ENCODE measurements at regions not wholly inside any gene's neighbourhood (a gene's known extent, or its start where the extent isn't known, plus 50 kb on each side); places are given as distances from the start of the nearest gene placed in this dataset.

DNA sequence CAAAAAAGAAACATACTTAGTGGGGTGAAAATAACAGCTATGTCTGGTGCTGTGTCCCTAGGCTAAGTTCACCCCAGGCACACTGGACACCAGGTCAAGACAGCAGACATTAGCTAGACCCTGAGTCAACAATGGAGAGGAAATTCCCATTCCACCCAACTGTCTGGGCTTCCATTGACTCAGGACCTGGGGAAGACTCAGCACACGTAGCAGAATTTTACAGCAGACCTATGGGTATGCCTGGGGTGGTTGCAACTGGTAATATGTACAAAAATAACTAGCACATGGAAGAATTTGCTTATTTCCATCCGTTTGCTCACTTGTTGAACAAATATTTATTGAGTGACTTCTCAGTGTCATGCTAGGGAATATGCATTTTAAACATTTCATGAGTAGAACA lies 117.0 kb downstream of the GAS1 start:
- Histone ChIP-seq H3K9ac (ENCODE audit: low read length in 2 of 2) (no peak overlapping the region), H3K9me3 (ENCODE audit: control insufficient read depth in 2 of 2, low read length in 2 of 2) (no peaks in the 10 kb centered on the region), H3K36me3 (ENCODE audit: control insufficient read depth in 2 of 2, insufficient read depth in 2 of 2, low read length in 2 of 2) (no peaks in the 10 kb centered on the region), H3K4me3 (ENCODE audit: low read length in 2 of 2) (no peak overlapping the region), H3K27ac (ENCODE audit: low read length) (no peak overlapping the region), H3K4me1 (ENCODE audit: control insufficient read depth, insufficient read depth, low read length) (no peaks in the 10 kb centered on the region), H3K27me3 (ENCODE audit: control insufficient read depth in 1 of 2, insufficient read depth in 2 of 2, low read length in 2 of 2) (no peaks in the 10 kb centered on the region)

DNA sequence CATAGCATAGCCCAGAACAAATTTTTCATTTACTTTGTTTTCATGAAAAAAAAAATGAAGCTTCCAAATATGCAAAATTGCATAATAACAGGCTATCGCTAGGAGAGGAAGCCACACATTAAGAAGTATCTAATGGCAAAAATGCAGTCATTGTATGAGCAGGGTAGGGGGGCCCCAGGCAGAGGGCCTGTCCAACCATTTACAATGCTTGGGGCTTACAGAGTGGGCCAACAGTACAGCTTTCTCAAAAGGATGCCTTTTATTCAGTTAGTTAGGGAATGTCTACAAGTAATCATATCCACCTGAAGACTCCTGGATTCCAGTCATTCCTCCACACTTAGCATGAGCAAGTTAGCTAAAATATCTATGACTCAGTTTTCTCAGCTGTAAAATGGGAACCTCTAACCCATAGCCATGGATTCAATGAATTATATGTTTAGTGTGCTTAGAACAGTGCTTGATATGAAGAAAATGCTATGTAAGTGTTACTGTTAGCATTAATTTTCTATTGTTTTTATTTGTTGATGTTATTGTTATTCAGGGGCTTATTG lies 117.7 kb downstream of the GAS1 start:
- no peaks in the 10 kb centered on the region for H3K9me3 ChIP-seq (ENCODE audit: control insufficient read depth in 2 of 2, low read length in 2 of 2)

DNA sequence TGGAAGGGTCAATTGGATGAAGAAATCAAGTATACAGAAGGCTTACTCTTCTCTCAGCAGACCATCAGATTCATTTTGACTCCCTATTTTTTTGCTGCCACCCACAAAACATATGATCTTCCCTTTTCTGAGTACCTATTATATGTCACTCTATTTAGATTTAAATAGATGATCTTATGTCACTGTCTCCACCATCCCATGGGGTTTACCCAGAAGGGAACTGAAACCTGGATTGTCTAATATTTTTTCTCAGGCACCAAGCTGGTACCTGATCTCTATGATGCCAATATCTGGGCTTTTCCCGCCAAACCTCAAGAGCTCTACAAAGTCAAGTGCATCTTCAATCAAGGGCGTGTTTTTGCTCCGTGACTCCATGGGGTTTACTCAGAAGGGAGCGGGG lies 118.7 kb downstream of the GAS1 start:
- Histone ChIP-seq H3K9me3 (ENCODE audit: control insufficient read depth in 2 of 2, low read length in 2 of 2) (no peaks in the 10 kb centered on the region), H3K27me3 (ENCODE audit: control insufficient read depth in 1 of 2, insufficient read depth in 2 of 2, low read length in 2 of 2) (no peaks in the 10 kb centered on the region), H3K9ac (ENCODE audit: low read length in 2 of 2) (no peak overlapping the region), H3K27ac (ENCODE audit: low read length) (no peak overlapping the region), H3K4me1 (ENCODE audit: control insufficient read depth, insufficient read depth, low read length) (no peaks in the 10 kb centered on the region), H3K4me3 (ENCODE audit: low read length in 2 of 2) (no peak overlapping the region), H3K36me3 (ENCODE audit: control insufficient read depth in 2 of 2, insufficient read depth in 2 of 2, low read length in 2 of 2) (no peaks in the 10 kb centered on the region)

More for the DNA sequence above, 117.7 kb downstream of the GAS1 start:
- Histone ChIP-seq H3K9ac (ENCODE audit: low read length in 2 of 2) (no peak overlapping the region), H3K27ac (ENCODE audit: low read length) (no peak overlapping the region), H3K36me3 (ENCODE audit: control insufficient read depth in 2 of 2, insufficient read depth in 2 of 2, low read length in 2 of 2) (no peaks in the 10 kb centered on the region), H3K27me3 (ENCODE audit: control insufficient read depth in 1 of 2, insufficient read depth in 2 of 2, low read length in 2 of 2) (no peaks in the 10 kb centered on the region), H3K4me3 (ENCODE audit: low read length in 2 of 2) (no peak overlapping the region), H3K4me1 (ENCODE audit: control insufficient read depth, insufficient read depth, low read length) (no peaks in the 10 kb centered on the region)

DNA sequence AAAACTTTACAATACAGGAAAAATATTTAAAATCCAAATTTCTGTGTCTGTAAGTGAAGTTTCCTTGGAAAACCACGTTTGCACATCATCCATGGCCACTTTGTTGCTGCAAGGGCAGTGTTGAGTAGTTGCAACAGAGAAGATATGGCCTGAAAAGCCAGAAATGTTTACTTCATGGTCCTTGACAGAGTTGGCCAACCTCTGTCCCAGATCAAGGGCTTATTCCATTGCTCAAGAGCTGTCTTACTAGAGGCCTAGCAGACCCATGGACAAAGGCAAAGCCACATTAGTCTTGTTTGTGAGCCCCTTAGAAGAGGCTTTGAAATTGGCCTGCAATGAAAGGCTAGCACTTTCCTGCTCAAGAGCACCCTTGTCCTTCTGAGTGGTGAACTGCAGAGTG lies 119.4 kb downstream of the GAS1 start:
- H3K27ac ChIP-seq (ENCODE audit: low read length), result no peak overlapping the region
- H3K36me3 ChIP-seq (ENCODE audit: control insufficient read depth in 2 of 2, insufficient read depth in 2 of 2, low read length in 2 of 2), result no peaks in the 10 kb centered on the region
- peaks cover 0 to 5% of the 10 kb centered on the region in 2 donors for H3K9me3 ChIP-seq (ENCODE audit: control insufficient read depth in 2 of 2, low read length in 2 of 2)
- no peak overlapping the region for H3K4me3 ChIP-seq (ENCODE audit: low read length in 2 of 2)
- H3K4me1 ChIP-seq (ENCODE audit: control insufficient read depth, insufficient read depth, low read length), result no peaks in the 10 kb centered on the region
- no peak overlapping the region for H3K9ac ChIP-seq (ENCODE audit: low read length in 2 of 2)
- H3K27me3 ChIP-seq (ENCODE audit: control insufficient read depth in 1 of 2, insufficient read depth in 2 of 2, low read length in 2 of 2), result no peaks in the 10 kb centered on the region

DNA sequence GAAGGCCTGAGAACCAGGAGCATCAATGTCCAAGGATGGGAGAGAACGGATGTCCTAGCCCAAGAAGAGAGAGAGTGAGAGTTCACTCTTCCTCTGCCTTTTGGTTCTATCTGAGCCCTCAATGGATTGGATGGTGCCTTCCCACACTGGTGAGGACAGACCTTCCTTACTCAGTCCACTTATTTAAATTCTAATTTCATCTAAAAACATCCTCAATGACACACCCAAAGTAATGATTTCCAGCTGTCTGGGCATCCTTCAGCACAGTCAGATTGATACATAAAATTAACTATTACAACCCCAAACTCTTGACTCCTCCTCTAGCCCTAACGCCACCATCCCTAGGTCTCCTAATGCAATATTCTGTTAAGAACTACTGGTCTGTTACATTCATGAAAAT lies 122.0 kb downstream of the GAS1 start:
- Histone ChIP-seq H3K27me3 (ENCODE audit: control insufficient read depth in 1 of 2, insufficient read depth in 2 of 2, low read length in 2 of 2) (no peaks in the 10 kb centered on the region), H3K4me3 (ENCODE audit: low read length in 2 of 2) (no peak overlapping the region), H3K9me3 (ENCODE audit: control insufficient read depth in 2 of 2, low read length in 2 of 2) (peaks cover 0 to 5% of the 10 kb centered on the region in 2 donors), H3K9ac (ENCODE audit: low read length in 2 of 2) (no peak overlapping the region), H3K4me1 (ENCODE audit: control insufficient read depth, insufficient read depth, low read length) (no peaks in the 10 kb centered on the region), H3K27ac (ENCODE audit: low read length) (no peak overlapping the region), H3K36me3 (ENCODE audit: control insufficient read depth in 2 of 2, insufficient read depth in 2 of 2, low read length in 2 of 2) (no peaks in the 10 kb centered on the region)

DNA sequence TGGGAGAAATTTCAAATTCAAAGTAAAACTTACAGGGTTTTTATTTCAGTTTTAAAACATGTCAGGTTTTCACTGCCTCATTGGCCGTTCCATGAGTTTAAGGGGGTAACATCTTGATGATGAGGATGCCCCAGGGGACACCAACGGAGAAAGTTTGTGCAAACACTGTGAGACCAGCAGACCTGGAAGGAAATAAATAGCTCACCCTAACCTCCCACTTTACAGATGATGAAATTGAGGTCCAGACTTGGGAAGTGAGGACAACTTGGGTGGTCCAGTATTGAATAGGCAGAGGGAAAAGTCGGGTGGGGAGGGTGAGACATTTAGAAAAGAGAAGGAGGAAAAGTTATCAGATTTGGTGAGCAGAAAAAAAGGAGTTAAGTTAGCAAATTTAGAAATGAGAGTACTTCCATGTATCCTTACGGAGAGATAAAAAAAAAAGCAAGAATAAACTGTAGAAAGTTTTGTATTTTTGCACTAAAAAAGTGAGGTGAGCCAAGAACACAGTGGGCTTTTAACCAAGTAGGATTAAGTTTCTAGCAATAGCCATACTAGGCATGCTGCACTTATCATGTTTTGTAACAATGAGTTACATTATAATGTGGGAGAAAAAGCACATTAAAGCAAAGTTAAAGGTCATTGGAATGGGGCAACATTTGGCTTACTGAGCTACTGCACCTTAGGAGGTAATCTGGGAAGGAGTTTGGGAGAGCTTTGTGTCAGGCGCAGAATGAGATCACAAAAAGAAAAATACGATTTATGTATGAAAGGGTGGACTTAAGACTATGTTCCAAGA lies 125.1 kb downstream of the GAS1 start:
- H3K36me3 ChIP-seq (ENCODE audit: control insufficient read depth in 2 of 2, insufficient read depth in 2 of 2, low read length in 2 of 2), result no peaks in the 10 kb centered on the region

DNA sequence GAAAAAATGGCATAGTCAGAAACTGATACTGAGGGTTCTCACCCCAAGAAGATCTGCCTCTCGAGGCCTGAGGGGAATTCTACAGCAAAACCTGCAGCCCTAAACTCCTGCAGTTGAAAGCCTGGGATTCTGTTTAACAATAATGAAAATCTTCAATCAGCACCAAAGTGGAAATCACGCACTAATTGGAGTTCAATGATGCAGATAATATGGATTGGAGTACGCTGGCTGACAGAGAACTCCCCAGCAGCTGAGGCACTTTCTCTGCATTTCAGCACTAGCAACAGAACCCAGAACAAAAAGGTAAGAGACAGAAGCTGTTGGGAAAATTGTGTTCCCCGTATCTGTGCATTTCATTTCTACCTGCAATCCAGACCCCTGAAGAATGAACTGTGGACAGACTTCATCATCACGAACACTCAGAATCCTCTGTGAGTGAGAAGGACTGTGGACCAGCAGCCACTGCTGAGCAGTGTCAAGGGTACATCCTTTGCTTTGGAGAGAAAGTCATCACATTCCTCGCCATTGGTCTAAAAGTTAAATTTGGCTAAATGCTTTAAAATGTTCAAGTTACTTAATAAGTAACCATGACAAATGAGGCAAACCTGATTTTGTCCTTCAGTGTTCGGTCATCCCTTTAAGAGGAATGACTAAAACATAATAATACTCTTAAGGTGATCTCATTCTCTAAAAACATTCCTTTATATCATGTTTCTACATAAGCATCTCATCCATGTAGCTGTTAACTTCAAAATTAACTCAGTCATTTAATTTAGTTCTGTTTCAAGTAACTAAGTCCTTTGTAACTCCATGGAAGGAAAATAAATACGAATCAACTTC lies 126.1 kb downstream of the GAS1 start:
- H3K27ac ChIP-seq (ENCODE audit: low read length), result no peak overlapping the region
- H3K4me1 ChIP-seq (ENCODE audit: control insufficient read depth, insufficient read depth, low read length), result no peaks in the 10 kb centered on the region
- H3K9me3 ChIP-seq (ENCODE audit: control insufficient read depth in 2 of 2, low read length in 2 of 2), result peaks cover 0 to 5% of the 10 kb centered on the region in 2 donors
- no peaks in the 10 kb centered on the region for H3K36me3 ChIP-seq (ENCODE audit: control insufficient read depth in 2 of 2, insufficient read depth in 2 of 2, low read length in 2 of 2)
- H3K9ac ChIP-seq (ENCODE audit: low read length in 2 of 2), result no peak overlapping the region
- no peaks in the 10 kb centered on the region for H3K27me3 ChIP-seq (ENCODE audit: control insufficient read depth in 1 of 2, insufficient read depth in 2 of 2, low read length in 2 of 2)
- H3K4me3 ChIP-seq (ENCODE audit: low read length in 2 of 2), result no peak overlapping the region

More for the DNA sequence above, 125.1 kb downstream of the GAS1 start:
- H3K27me3 ChIP-seq (ENCODE audit: control insufficient read depth in 1 of 2, insufficient read depth in 2 of 2, low read length in 2 of 2), result no peaks in the 10 kb centered on the region
- no peak overlapping the region for H3K9ac ChIP-seq (ENCODE audit: low read length in 2 of 2)
- H3K27ac ChIP-seq (ENCODE audit: low read length), result no peak overlapping the region
- peaks cover 0 to 5% of the 10 kb centered on the region in 2 donors for H3K9me3 ChIP-seq (ENCODE audit: control insufficient read depth in 2 of 2, low read length in 2 of 2)
- no peaks in the 10 kb centered on the region for H3K4me1 ChIP-seq (ENCODE audit: control insufficient read depth, insufficient read depth, low read length)
- no peak overlapping the region for H3K4me3 ChIP-seq (ENCODE audit: low read length in 2 of 2)

DNA sequence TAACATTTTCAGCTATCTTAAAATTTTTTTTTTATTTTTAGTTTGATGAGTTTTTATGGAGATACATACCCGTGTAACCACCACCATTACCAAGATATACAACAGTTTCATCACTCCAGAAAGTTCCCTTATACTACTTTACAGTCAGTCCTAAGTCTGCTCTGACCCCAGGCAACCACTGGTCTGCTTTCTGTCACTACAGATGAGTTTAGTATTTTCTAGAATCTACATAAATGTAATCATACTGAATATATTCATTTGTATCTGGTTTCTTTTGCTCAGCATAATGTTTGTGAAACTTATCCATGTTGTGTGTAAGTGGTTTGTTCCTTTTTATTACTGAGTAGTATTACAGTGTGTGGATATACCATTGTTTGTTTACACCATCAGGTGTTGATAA lies 127.8 kb downstream of the GAS1 start:
- Histone ChIP-seq H3K4me1 (ENCODE audit: control insufficient read depth, insufficient read depth, low read length) (no peaks in the 10 kb centered on the region), H3K27ac (ENCODE audit: low read length) (no peak overlapping the region), H3K36me3 (ENCODE audit: control insufficient read depth in 2 of 2, insufficient read depth in 2 of 2, low read length in 2 of 2) (no peaks in the 10 kb centered on the region), H3K9me3 (ENCODE audit: control insufficient read depth in 2 of 2, low read length in 2 of 2) (peaks cover 0 to 5% of the 10 kb centered on the region in 2 donors), H3K9ac (ENCODE audit: low read length in 2 of 2) (no peak overlapping the region), H3K27me3 (ENCODE audit: control insufficient read depth in 1 of 2, insufficient read depth in 2 of 2, low read length in 2 of 2) (no peaks in the 10 kb centered on the region), H3K4me3 (ENCODE audit: low read length in 2 of 2) (no peak overlapping the region)

DNA sequence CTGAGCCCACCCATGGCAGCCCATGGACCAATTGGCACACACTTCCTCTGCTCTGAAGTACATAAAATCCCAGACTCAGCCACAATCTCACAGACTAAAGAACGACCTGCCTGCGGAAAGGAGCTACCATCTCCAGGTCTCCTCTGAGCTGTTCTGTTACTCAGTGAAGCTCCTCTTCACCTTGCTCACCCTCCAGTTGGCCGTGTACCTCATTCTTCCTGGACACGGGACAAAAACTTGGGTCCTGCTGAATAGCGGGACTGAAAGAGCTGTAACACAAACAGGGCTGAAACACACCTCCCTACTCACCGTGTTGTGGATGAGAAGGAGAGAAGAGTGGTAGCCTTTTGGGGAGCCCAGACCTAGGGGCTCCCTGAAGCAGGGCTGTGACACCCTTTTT lies 128.7 kb downstream of the GAS1 start:
- no peaks in the 10 kb centered on the region for H3K36me3 ChIP-seq (ENCODE audit: control insufficient read depth in 2 of 2, insufficient read depth in 2 of 2, low read length in 2 of 2)
- H3K27me3 ChIP-seq (ENCODE audit: control insufficient read depth in 1 of 2, insufficient read depth in 2 of 2, low read length in 2 of 2), result no peaks in the 10 kb centered on the region
- H3K27ac ChIP-seq (ENCODE audit: low read length), result no peak overlapping the region
- H3K9me3 ChIP-seq (ENCODE audit: control insufficient read depth in 2 of 2, low read length in 2 of 2), result peaks cover 0 to 5% of the 10 kb centered on the region in 2 donors
- H3K9ac ChIP-seq (ENCODE audit: low read length in 2 of 2), result no peak overlapping the region
- no peak overlapping the region for H3K4me3 ChIP-seq (ENCODE audit: low read length in 2 of 2)
- no peaks in the 10 kb centered on the region for H3K4me1 ChIP-seq (ENCODE audit: control insufficient read depth, insufficient read depth, low read length)

DNA sequence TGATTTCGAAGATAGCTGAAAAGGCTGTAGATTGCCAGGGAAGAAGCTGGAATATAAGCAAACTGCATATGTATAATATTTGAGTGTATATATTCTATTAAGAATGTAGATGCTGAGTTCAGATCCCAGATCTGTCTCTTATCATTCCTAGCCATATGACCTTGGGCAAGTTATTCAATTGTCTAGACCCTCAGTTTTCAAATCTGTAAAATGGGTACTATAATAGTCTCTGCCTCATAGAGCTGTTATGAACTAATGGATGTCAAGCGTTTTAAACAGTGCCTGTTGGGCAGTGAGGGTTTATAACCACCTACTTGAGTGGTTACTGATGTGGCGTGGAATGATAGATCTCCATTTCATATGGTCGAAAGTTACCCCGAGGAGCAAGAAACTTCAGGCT lies 130.4 kb downstream of the GAS1 start:
- Histone ChIP-seq H3K27me3 (ENCODE audit: control insufficient read depth in 1 of 2, insufficient read depth in 2 of 2, low read length in 2 of 2) (no peaks in the 10 kb centered on the region), H3K27ac (ENCODE audit: low read length) (no peak overlapping the region), H3K36me3 (ENCODE audit: control insufficient read depth in 2 of 2, insufficient read depth in 2 of 2, low read length in 2 of 2) (no peaks in the 10 kb centered on the region), H3K9me3 (ENCODE audit: control insufficient read depth in 2 of 2, low read length in 2 of 2) (no peaks in the 10 kb centered on the region), H3K4me1 (ENCODE audit: control insufficient read depth, insufficient read depth, low read length) (no peaks in the 10 kb centered on the region), H3K4me3 (ENCODE audit: low read length in 2 of 2) (no peak overlapping the region), H3K9ac (ENCODE audit: low read length in 2 of 2) (no peak overlapping the region)
